Ureter (tissue), 1 donor: ENCODE measurements at regions not wholly inside any gene's neighbourhood (a gene's known extent, or its start where the extent isn't known, plus 50 kb on each side); places are given as distances from the start of the nearest gene placed in this dataset.

Experiments used
- DNase-seq: peaks from one replicate; pipeline ENCODE4 v3.0.0-alpha.2; 2020; ENCODE audit warnings: low spot score
- donor health status: DM: yes; HTN: yes; CAD: no.

- no peak for DNase-seq
Measured at GRCh38 chr4:183563874-183564273, 59.0 kb downstream of the ING2 start.

- DNase-seq: peak; percentile 75
Measured at GRCh38 chr4:183571350-183571941, 66.6 kb downstream of the ING2 start.

GRCh38 chr4:183576701-183577404 lies 72.0 kb downstream of the ING2 start:
- no peak for DNase-seq

- DNase-seq: no peak
Measured at GRCh38 chr4:183580370-183580769, 75.5 kb downstream of the ING2 start.

GRCh38 chr4:183580849-183581248 lies 76.0 kb downstream of the ING2 start:
- no peak for DNase-seq

- DNase-seq: no peak
Measured at GRCh38 chr4:183586824-183587223, 72.2 kb downstream of the RWDD4 start.

- DNase-seq: no peak
Measured at GRCh38 chr4:183588169-183588675, 70.8 kb downstream of the RWDD4 start.

GRCh38 chr4:183588691-183589090 lies 70.3 kb downstream of the RWDD4 start:
- DNase-seq: no peak

- DNase-seq: no peak
Measured at GRCh38 chr4:183589461-183590099, 69.4 kb downstream of the RWDD4 start.
